IPS-18a (cell line): ENCODE measurements at regions not wholly inside any gene's neighbourhood (a gene's known extent, or its start where the extent isn't known, plus 50 kb on each side); places are given as distances from the start of the nearest gene placed in this dataset.

Source experiments
- H3K27ac ChIP-seq: one replicate; pipeline ENCODE4 v1.5.1; 2013; ENCODE audit warnings: low read length
- H3K27me3 ChIP-seq: one replicate; pipeline ENCODE4 v1.6.1; 2013; ENCODE audit warnings: mild to moderate bottlenecking, low read length; ENCODE audit not compliant: control insufficient read depth, insufficient read depth
- H3K36me3 ChIP-seq: one replicate; pipeline ENCODE4 v1.6.1; 2013; ENCODE audit warnings: low read depth, low read length; ENCODE audit not compliant: control insufficient read depth
- H3K4me1 ChIP-seq: one replicate; pipeline ENCODE4 v1.6.1; 2013; ENCODE audit warnings: low read depth, low read length; ENCODE audit not compliant: control insufficient read depth
- H3K4me3 ChIP-seq: one replicate; pipeline ENCODE4 v1.5.1; 2013; ENCODE audit warnings: low read length
- H3K9ac ChIP-seq: one replicate; pipeline ENCODE4 v1.6.1; 2013; ENCODE audit warnings: mild to moderate bottlenecking, low read length, moderate library complexity
- H3K9me3 ChIP-seq: one replicate; pipeline ENCODE4 v1.6.1; 2013; ENCODE audit warnings: low read depth, low read length; ENCODE audit not compliant: control insufficient read depth

DNA sequence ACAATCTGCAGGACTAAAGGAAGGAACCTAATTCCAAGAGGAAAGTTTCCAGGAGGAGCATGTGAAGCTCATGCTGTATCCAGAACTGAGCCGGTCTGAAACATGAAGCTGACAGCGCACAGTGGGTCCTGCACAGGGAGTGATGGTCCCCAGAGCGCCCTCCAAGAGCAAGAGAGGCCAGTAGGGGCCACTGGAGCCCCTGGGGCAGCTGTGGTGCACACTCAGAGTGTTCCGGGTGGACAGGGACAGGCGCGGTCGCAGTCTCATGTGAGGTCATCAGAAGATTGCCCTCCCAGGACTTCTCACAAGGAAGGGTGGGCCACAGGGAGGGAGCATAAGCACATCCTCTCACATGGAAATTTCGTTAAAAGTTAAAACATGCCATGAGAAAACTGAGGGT, 355.9 kb downstream of the EIPR1 start:
- Histone ChIP-seq H3K27ac (no peak overlapping the region), H3K9ac (no peak overlapping the region), H3K4me3 (no peak overlapping the region), H3K36me3 (no peaks in the 10 kb centered on the region), H3K4me1 (peaks cover 6% of the 10 kb centered on the region), H3K9me3 (peaks cover 1% of the 10 kb centered on the region), H3K27me3 (no peaks in the 10 kb centered on the region)

DNA sequence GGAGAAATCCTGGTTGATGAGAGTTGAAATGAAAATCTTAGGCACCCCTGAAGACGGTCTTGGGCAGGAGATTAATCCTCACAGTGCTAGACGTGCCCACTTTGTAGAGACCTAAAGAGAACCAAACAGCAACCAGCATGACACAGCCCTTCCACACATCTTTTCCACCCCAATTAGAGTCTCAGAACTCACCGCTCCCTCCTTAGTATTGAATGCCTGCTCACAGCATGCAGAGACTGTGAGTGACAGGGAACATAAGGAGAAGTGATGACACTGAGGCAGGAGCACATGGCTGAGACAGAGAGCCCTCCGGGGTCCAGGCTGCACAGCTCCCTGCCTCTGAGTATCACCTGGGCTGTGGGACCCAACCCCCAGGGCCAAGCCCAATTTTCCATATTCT, 367.6 kb downstream of the EIPR1 start:
- Histone ChIP-seq H3K4me1 (no peaks in the 10 kb centered on the region), H3K9me3 (no peaks in the 10 kb centered on the region), H3K9ac (no peak overlapping the region), H3K4me3 (no peak overlapping the region), H3K27me3 (no peaks in the 10 kb centered on the region), H3K27ac (no peak overlapping the region), H3K36me3 (no peaks in the 10 kb centered on the region)

GRCh38 chr2:3009483-3009882, 368.1 kb downstream of the EIPR1 start:
- H3K4me1 ChIP-seq: no peaks in the 10 kb centered on the region

DNA sequence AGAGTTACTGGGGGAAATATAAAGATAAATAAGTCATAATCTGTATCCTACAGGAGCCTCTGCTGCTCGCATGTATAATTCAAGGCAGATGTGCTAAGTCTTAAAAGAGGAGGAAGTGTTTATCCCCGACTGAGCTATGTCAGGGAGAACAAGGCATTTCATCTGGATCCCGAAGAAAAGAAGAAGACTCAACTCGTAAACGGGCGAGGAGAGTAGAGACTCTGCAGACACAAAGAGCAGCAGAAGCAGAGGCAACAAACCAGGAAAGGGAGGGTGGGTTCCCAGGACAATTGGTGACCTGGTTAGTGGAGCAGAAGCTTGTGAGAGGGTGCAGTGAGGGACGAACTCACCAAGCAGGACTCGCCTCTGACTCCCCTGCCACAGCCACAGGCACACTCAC, 368.6 kb downstream of the EIPR1 start:
- H3K9ac ChIP-seq: no peak overlapping the region
- no peaks in the 10 kb centered on the region for H3K27me3 ChIP-seq
- no peaks in the 10 kb centered on the region for H3K9me3 ChIP-seq
- H3K36me3 ChIP-seq: no peaks in the 10 kb centered on the region
- H3K4me3 ChIP-seq: no peak overlapping the region
- no peak overlapping the region for H3K27ac ChIP-seq
- H3K4me1 ChIP-seq: no peaks in the 10 kb centered on the region

More at GRCh38 chr2:3009483-3009882, 368.1 kb downstream of the EIPR1 start:
- H3K36me3 ChIP-seq: no peaks in the 10 kb centered on the region
- no peaks in the 10 kb centered on the region for H3K27me3 ChIP-seq
- no peak overlapping the region for H3K9ac ChIP-seq
- H3K4me3 ChIP-seq: no peak overlapping the region
- H3K9me3 ChIP-seq: no peaks in the 10 kb centered on the region
- H3K27ac ChIP-seq: no peak overlapping the region

GRCh38 chr2:3008561-3008960, 369.1 kb downstream of the EIPR1 start:
- H3K4me3 ChIP-seq: no peak overlapping the region
- H3K36me3 ChIP-seq: no peaks in the 10 kb centered on the region
- H3K9me3 ChIP-seq: no peaks in the 10 kb centered on the region
- no peaks in the 10 kb centered on the region for H3K4me1 ChIP-seq
- no peaks in the 10 kb centered on the region for H3K27me3 ChIP-seq
- no peak overlapping the region for H3K27ac ChIP-seq
- H3K9ac ChIP-seq: no peak overlapping the region

DNA sequence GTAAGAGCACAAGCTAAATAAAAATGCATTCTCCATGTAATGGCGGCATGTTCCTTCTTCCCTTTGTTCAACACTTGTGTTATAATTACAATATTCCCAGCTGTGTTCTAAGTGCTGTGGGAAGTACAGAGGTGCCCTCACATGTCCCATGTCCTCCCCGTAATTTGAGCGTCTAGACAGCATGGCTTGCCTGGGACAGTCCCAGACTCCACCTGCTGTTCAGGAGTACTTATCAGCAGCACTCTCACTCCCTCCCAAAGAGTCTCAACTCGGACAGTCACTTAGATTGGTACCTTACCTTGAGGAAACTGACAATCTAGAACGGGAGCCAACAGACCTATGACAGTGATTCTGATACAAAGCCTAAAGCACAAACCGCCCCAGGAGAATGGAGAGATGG, 370.5 kb downstream of the EIPR1 start:
- H3K9me3 ChIP-seq: no peaks in the 10 kb centered on the region
- H3K9ac ChIP-seq: no peak overlapping the region
- H3K36me3 ChIP-seq: no peaks in the 10 kb centered on the region
- H3K4me3 ChIP-seq: no peak overlapping the region
- H3K27ac ChIP-seq: no peak overlapping the region
- no peaks in the 10 kb centered on the region for H3K4me1 ChIP-seq
- no peaks in the 10 kb centered on the region for H3K27me3 ChIP-seq

- Histone ChIP-seq H3K9ac (no peak overlapping the region), H3K36me3 (no peaks in the 10 kb centered on the region), H3K27me3 (no peaks in the 10 kb centered on the region), H3K9me3 (no peaks in the 10 kb centered on the region), H3K4me3 (no peak overlapping the region), H3K27ac (no peak overlapping the region), H3K4me1 (no peaks in the 10 kb centered on the region)
These were observed 371.6 kb downstream of the EIPR1 start for GRCh38 chr2:3005859-3006501.

DNA sequence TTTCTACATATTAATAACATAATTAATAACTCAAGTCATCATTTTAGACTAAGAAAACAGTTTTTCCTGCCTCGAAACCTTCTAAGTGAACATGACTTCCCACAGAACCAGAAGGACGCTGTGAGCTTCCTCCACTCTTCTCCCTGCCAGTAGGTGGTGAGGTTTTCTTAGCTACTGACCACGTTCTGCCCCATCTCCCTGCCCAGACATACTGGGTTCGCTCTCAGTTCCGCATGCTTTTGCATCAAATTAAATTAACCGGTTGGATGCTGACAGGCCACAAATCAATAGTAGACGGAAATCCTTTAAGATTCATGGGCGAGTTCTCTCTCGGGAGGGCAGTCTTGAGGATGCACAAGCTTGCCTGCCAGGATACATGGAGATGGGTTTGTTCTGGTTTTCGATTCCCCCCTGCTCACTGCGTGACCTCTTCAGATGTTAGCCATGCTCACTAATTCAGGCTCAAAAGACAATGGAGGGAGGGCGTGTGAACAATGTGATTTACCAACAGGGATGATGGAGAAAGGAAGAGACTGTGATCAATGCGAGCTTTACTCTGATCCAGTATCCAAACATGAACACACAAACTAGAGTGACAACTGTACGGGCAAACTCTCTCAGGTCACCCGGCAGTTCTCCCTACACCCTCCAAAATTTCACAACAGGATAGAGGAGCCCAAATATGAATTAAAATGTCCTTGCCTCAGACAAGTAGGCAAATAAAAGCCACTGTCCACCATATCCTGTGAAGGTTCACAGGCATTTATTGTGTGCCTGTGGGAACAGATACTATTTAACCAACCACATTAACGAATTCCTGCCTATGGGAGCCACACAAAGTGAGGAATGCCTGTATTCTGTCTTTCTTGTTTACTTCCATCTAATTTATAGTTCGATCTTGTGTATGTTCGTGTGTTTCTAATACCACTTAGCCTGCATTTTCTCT, 375.7 kb downstream of the EIPR1 start:
- no peak overlapping the region for H3K9ac ChIP-seq
- no peaks in the 10 kb centered on the region for H3K9me3 ChIP-seq
- no peak overlapping the region for H3K27ac ChIP-seq
- no peak overlapping the region for H3K4me3 ChIP-seq
- no peaks in the 10 kb centered on the region for H3K36me3 ChIP-seq
- H3K4me1 ChIP-seq: no peaks in the 10 kb centered on the region
- H3K27me3 ChIP-seq: no peaks in the 10 kb centered on the region

DNA sequence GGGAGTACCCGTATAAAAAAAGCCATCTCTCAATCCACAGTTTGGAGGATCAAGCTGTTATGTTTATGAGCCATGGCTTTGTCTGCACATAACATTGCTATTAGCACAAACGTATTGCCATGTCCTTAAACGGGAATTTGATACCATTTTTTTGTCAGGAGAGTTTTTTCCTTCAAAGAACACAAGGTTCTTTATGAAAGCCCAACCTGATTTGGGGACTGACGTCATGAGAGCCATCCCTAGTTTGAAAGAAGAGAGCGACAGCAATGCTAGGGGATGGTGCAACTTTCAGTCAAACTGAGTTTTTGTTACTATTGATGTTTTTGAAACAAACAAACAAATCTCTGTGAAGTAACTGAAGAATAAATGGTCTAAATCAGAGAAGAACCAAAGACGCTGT, 376.6 kb downstream of the EIPR1 start:
- no peak overlapping the region for H3K27ac ChIP-seq
- no peak overlapping the region for H3K4me3 ChIP-seq
- no peaks in the 10 kb centered on the region for H3K4me1 ChIP-seq
- H3K9ac ChIP-seq: no peak overlapping the region
- H3K9me3 ChIP-seq: no peaks in the 10 kb centered on the region
- no peaks in the 10 kb centered on the region for H3K27me3 ChIP-seq
- H3K36me3 ChIP-seq: no peaks in the 10 kb centered on the region

GRCh38 chr2:3000125-3000524, 377.5 kb downstream of the EIPR1 start:
- Histone ChIP-seq H3K27ac (no peak overlapping the region), H3K4me1 (no peaks in the 10 kb centered on the region), H3K9ac (no peak overlapping the region), H3K9me3 (no peaks in the 10 kb centered on the region), H3K27me3 (no peaks in the 10 kb centered on the region), H3K4me3 (no peak overlapping the region), H3K36me3 (no peaks in the 10 kb centered on the region)

DNA sequence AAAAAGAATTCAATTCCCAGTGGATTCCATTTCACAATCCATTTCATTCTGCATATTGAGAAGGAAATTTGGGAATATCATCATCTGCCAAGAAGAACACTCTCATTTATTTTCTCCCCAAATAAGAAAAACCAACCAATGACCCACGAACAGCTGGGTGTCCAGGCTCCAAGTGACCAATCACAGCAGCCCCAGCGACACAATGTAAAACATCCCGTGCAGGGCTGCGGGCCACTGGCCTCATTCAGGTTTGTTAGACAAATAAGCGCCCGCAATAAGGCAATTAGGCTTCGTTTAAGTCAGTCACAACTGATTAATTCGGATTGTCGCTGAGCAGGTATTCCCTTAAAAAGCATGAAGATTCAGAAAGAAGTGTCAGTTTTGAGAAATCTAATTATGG, 378.6 kb downstream of the EIPR1 start:
- no peaks in the 10 kb centered on the region for H3K27me3 ChIP-seq
- H3K4me3 ChIP-seq: no peak overlapping the region
- H3K36me3 ChIP-seq: no peaks in the 10 kb centered on the region
- no peaks in the 10 kb centered on the region for H3K4me1 ChIP-seq
- no peaks in the 10 kb centered on the region for H3K9me3 ChIP-seq
- H3K27ac ChIP-seq: no peak overlapping the region
- H3K9ac ChIP-seq: no peak overlapping the region
